Endothelial cell (in vitro differentiated cells): ENCODE measurements at regions not wholly inside any gene's neighbourhood (a gene's known extent, or its start where the extent isn't known, plus 50 kb on each side); places are given as distances from the start of the nearest gene placed in this dataset.

Experiments
- DNase-seq: peaks from one replicate; pipeline ENCODE4 v3.0.0; 2021; ENCODE audit warnings: low spot score
- H3K27ac Mint-ChIP-seq: one replicate; pipeline ENCODE4 v1.8.0; 2021; ENCODE audit warnings: mixed read lengths, inconsistent platforms; ENCODE audit not compliant: unreplicated experiment
- H3K27me3 Mint-ChIP-seq: one replicate; pipeline ENCODE4 v1.8.0; 2021; ENCODE audit warnings: mild to moderate bottlenecking, moderate library complexity, mixed read lengths, inconsistent platforms; ENCODE audit not compliant: unreplicated experiment
- H3K36me3 Mint-ChIP-seq: one replicate; pipeline ENCODE4 v1.8.0; 2021; ENCODE audit warnings: mild to moderate bottlenecking, low read depth, mixed read lengths, inconsistent platforms; ENCODE audit not compliant: unreplicated experiment
- H3K4me1 Mint-ChIP-seq: one replicate; pipeline ENCODE4 v1.8.0; 2021; ENCODE audit warnings: mild to moderate bottlenecking, mixed read lengths, inconsistent platforms; ENCODE audit not compliant: unreplicated experiment
- H3K4me3 Mint-ChIP-seq: one replicate; pipeline ENCODE4 v1.8.0; 2021; ENCODE audit warnings: mild to moderate bottlenecking, mixed read lengths, inconsistent platforms; ENCODE audit not compliant: unreplicated experiment
- H3K9me3 Mint-ChIP-seq: one replicate; pipeline ENCODE4 v1.8.0; 2021; ENCODE audit warnings: mixed read lengths, inconsistent platforms; ENCODE audit not compliant: unreplicated experiment
- CTCF ChIP-seq: fragments of 200-600 bp; sonication (generic); IDR thresholded peaks from one replicate; pipeline ENCODE4 v1.5.0; 2021; ENCODE audit warnings: antibody characterized with exemption; ENCODE audit not compliant: unreplicated experiment

DNA sequence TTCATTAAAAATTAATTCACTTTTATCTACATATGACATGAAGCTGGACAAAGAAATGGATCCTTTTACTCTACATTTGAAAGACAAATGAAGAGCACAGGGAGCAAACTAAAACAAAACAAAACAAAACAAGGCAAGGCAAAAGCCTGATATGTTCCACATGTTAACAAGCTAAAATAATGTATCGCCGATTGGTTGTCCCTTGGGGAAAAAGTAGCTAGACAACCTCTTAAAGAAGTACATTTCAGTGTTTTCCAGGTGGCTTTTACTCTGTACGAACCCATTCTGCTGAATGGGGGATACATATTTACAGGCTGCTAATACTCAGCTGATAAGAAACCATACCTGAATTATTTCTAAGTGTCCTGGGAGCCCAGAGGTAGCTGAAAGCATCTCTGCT is 493.0 kb upstream of the TBL1XR1 start:
- peaks cover 3% of the 10 kb centered on the region for H3K27me3 Mint-ChIP-seq
- no peaks in the 10 kb centered on the region for H3K9me3 Mint-ChIP-seq
- peaks cover 27% of the 10 kb centered on the region for H3K4me1 Mint-ChIP-seq
- H3K36me3 Mint-ChIP-seq = no peaks in the 10 kb centered on the region
- H3K27ac Mint-ChIP-seq = no peak overlapping the region
- DNase-seq = no peak
- TF ChIP-seq CTCF = no peak
- no peak overlapping the region for H3K4me3 Mint-ChIP-seq

- Mint-ChIP-seq H3K27me3 (peaks cover 3% of the 10 kb centered on the region), H3K36me3 (no peaks in the 10 kb centered on the region), H3K27ac (peak overlapping the region; percentile 80), H3K4me3 (no peak overlapping the region), H3K9me3 (no peaks in the 10 kb centered on the region), H3K4me1 (peaks cover 23% of the 10 kb centered on the region)
- no peak for TF ChIP-seq CTCF
- DNase-seq = no peak
Measured at GRCh38 chr3:177692304-177692975, 495.2 kb upstream of the TBL1XR1 start.

DNA sequence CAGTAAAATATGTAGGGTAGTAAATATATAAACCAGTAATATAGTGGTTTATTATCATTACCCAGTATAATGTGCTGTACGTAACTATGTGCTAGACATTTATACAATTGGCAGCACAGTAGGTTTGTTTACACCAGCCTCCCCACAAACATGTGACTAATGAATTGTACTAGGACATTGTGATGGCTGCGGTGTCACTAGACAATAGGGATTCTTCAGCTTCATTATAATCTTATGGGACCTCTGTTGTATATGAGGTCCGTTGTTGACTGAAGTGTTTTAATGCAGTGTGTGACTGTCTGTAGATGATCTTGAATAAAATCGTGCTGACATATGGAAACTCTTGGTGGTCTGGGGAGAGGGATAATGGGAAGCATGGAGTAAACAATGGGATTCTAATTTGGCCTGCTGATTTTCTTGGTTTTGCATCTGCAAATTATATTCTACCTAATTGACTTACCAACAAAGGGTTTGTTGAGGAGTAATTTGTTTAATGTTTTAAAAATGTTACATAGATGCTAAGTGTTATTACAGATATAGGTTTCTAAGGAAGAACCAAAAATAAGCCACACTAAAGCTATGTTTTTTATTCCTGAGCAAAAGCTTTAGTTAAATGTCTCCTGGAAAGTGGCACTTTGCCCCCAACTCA is 496.5 kb upstream of the TBL1XR1 start:
- H3K4me3 Mint-ChIP-seq = no peak overlapping the region
- no peaks in the 10 kb centered on the region for H3K27me3 Mint-ChIP-seq
- DNase-seq = no peak
- peak overlapping the region; percentile 94 for H3K27ac Mint-ChIP-seq
- TF ChIP-seq CTCF = no peak
- peaks cover 21% of the 10 kb centered on the region for H3K4me1 Mint-ChIP-seq
- no peaks in the 10 kb centered on the region for H3K9me3 Mint-ChIP-seq
- H3K36me3 Mint-ChIP-seq = no peaks in the 10 kb centered on the region

DNA sequence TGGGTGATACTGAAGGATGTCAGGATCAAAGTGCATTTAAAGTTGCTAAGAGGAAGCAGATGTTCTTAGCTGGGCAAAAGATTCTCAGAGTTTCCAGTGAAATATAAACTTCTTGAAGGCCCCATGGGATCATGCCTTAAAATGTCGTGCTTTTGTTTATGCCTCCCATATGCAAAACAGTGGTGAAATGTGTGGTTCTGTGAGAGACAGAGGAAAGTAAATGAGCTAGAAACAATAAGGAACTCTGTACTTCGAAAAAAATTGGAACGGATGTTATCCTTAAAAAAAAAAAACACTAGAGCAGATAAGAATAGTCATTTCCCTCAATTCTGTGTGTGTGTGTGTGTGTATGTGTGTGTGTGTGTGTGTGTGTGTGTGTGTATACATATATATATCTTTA is 497.0 kb upstream of the TBL1XR1 start:
- Mint-ChIP-seq H3K4me1 (peaks cover 18% of the 10 kb centered on the region), H3K27ac (peak overlapping the region; percentile 94), H3K9me3 (no peaks in the 10 kb centered on the region), H3K27me3 (no peaks in the 10 kb centered on the region), H3K36me3 (no peaks in the 10 kb centered on the region), H3K4me3 (no peak overlapping the region)
- no peak for DNase-seq
- TF ChIP-seq CTCF = no peak

DNA sequence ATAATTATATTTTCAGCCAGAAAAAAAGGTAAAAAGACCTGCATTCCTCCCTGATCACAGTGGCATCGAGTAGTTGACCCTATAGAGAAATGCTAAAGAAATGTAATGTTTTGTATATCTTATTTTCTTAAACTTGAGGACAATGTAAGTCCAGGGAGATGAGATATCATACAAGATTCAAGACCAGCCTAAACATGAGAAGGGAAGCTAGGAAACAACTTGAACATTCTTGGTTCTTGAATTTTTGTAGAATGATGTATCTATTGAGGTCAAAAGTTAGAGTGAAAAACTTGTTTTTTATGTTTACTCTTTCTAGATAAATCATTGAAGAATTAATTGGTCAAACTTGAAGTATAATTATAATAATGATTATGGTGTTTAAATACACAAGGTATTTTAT is 497.7 kb upstream of the TBL1XR1 start:
- Mint-ChIP-seq H3K9me3 (no peaks in the 10 kb centered on the region), H3K4me3 (no peak overlapping the region), H3K36me3 (no peaks in the 10 kb centered on the region), H3K27ac (peak overlapping the region; percentile 94), H3K27me3 (no peaks in the 10 kb centered on the region), H3K4me1 (peaks cover 17% of the 10 kb centered on the region)
- no peak for TF ChIP-seq CTCF
- DNase-seq = no peak
